Gastrocnemius medialis (tissue), 4 donors: ENCODE measurements at regions not wholly inside any gene's neighbourhood (a gene's known extent, or its start where the extent isn't known, plus 50 kb on each side); places are given as distances from the start of the nearest gene placed in this dataset.

Experiments
- ATAC-seq, 2 donors: fragments of 150-250 bp; one replicate each; pipeline ENCODE4 v1.9.1; 2016
- DNase-seq, 2 donors: peaks; one replicate each; pipeline ENCODE4 v3.0.0-alpha.2; 2019
- H3K27ac ChIP-seq, 4 donors: fragments of 200-600 bp; sonication (generic); 1 replicate in 1 of 4; 2 replicates in 3 of 4; pipeline ENCODE4 v1.5.1; 2016 to 2018; ENCODE audit warnings: mild to moderate bottlenecking in 2 of 4, moderate library complexity in 1 of 4
- H3K27me3 ChIP-seq, 3 donors: fragments of 200-600 bp; sonication (generic) in 2 of 3; 1 replicate in 1 of 3; 2 replicates in 2 of 3; pipeline versions ENCODE4 v1.5.1 to v1.6.0; 2016 to 2019; ENCODE audit warnings: mild to moderate bottlenecking in 1 of 3, moderate library complexity in 1 of 3
- H3K36me3 ChIP-seq, 2 donors: fragments of 200-600 bp; sonication (generic) in 1 of 2; one replicate each; pipeline ENCODE4 v1.5.1; 2017 to 2018
- H3K4me1 ChIP-seq, 2 donors: fragments of 200-600 bp; sonication (generic) in 1 of 2; one replicate each; pipeline ENCODE4 v1.5.1; 2016 to 2017; ENCODE audit warnings: mild to moderate bottlenecking in 2 of 2
- H3K4me3 ChIP-seq, 4 donors: fragments of 200-600 bp; sonication (generic) in 3 of 4; 1 replicate in 1 of 4; 2 replicates in 3 of 4; pipeline ENCODE4 v1.5.1; 2016 to 2019; ENCODE audit warnings: mild to moderate bottlenecking in 2 of 4
- H3K9me3 ChIP-seq, 3 donors: fragments of 200-600 bp; sonication (generic) in 2 of 3; 1 replicate in 1 of 3; 2 replicates in 2 of 3; pipeline ENCODE4 v1.5.1; 2016 to 2019
- CTCF ChIP-seq, 5 experiments: fragments of 450-650 bp in 3 of 5; fragments of 200-600 bp in 2 of 5; sonication (generic) in 2 of 5; IDR thresholded peaks in 4 of 5; conservative IDR thresholded peaks in 1 of 5; 1 replicate in 4 of 5; 2 replicates in 1 of 5; pipeline ENCODE4 v1.5.1; 2016 to 2019; ENCODE audit warnings: antibody characterized with exemption in 5 of 5, mild to moderate bottlenecking in 3 of 5, moderate library complexity in 3 of 5
- POLR2A ChIP-seq, 2 donors: fragments of 450-650 bp; IDR thresholded peaks; one replicate each; pipeline ENCODE4 v1.6.1; 2017; ENCODE audit warnings: antibody characterized with exemption in 2 of 2, mild to moderate bottlenecking in 2 of 2, moderate library complexity in 2 of 2
- in situ Hi-C, 4 donors: fragments of 200-750 bp; cut with MboI; loops; one replicate each; pipeline versions ENCODE4 v1.15.0 to v1.8.0; 2017; ENCODE audit warnings: low sequenced_read_pairs in 4 of 4
- intact Hi-C: fragments of 100-400 bp; cut with DNase I; formaldehyde crosslinking; loops from one replicate; pipeline ENCODE4 v1.15.1; 2023; ENCODE audit warnings: low total_unique reads

- H3K4me1 ChIP-seq = no peaks in the 10 kb centered on the region
- in situ Hi-C loops = no loop called here
Measured at GRCh38 chr6:148053796-148054195, 288.8 kb upstream of the SASH1 start.

GRCh38 chr6:148054219-148054618 lies 288.4 kb upstream of the SASH1 start:
- intact Hi-C loops (no loop called here), in situ Hi-C loops (no loop called here)
- Histone ChIP-seq H3K4me3 (no peak overlapping the region), H3K4me1 (no peaks in the 10 kb centered on the region), H3K36me3 (no peaks in the 10 kb centered on the region), H3K27me3 (no peaks in the 10 kb centered on the region), H3K27ac (no peak overlapping the region), H3K9me3 (no peaks in the 10 kb centered on the region)
- TF ChIP-seq CTCF (IDR thresholded peaks at IDR 0.05 in 4 of 5, conservative IDR thresholded peaks at IDR 0.05 in 1 of 5) (no peak), POLR2A (IDR thresholded peaks at IDR 0.05) (no peak)
- ATAC-seq (no peak), DNase-seq (no peak)

More at GRCh38 chr6:148053796-148054195, 288.8 kb upstream of the SASH1 start:
- Histone ChIP-seq H3K4me3 (no peak overlapping the region), H3K9me3 (no peaks in the 10 kb centered on the region), H3K36me3 (no peaks in the 10 kb centered on the region), H3K27ac (no peak overlapping the region), H3K27me3 (no peaks in the 10 kb centered on the region)
- intact Hi-C loops = no loop called here
- DNase-seq = no peak
- ATAC-seq = no peak
- TF ChIP-seq CTCF (IDR thresholded peaks at IDR 0.05 in 4 of 5, conservative IDR thresholded peaks at IDR 0.05 in 1 of 5) (no peak), POLR2A (IDR thresholded peaks at IDR 0.05) (no peak)

- Histone ChIP-seq H3K27me3 (no peaks in the 10 kb centered on the region), H3K36me3 (no peaks in the 10 kb centered on the region), H3K9me3 (no peaks in the 10 kb centered on the region), H3K4me3 (no peak overlapping the region), H3K4me1 (no peaks in the 10 kb centered on the region), H3K27ac (no peak overlapping the region)
- intact Hi-C loops = no loop called here
- in situ Hi-C loops = no loop called here
- TF ChIP-seq POLR2A (IDR thresholded peaks at IDR 0.05) = no peak
- ATAC-seq (no peak), DNase-seq (no peak)
Measured at GRCh38 chr6:148055419-148055818, 287.2 kb upstream of the SASH1 start.

- in situ Hi-C loops = no loop called here
- H3K27me3 ChIP-seq = no peaks in the 10 kb centered on the region
- TF ChIP-seq POLR2A (IDR thresholded peaks at IDR 0.05) = no peak
- no peak for TF ChIP-seq CTCF (IDR thresholded peaks at IDR 0.05 in 4 of 5, conservative IDR thresholded peaks at IDR 0.05 in 1 of 5)
- DNase-seq (no peak), ATAC-seq (no peak)
- intact Hi-C loops = no loop called here
- H3K4me1 ChIP-seq = no peaks in the 10 kb centered on the region
- no peak overlapping the region for H3K4me3 ChIP-seq
- no peaks in the 10 kb centered on the region for H3K36me3 ChIP-seq
- H3K27ac ChIP-seq = no peak overlapping the region
- no peaks in the 10 kb centered on the region for H3K9me3 ChIP-seq
Measured at GRCh38 chr6:148059869-148060268, 282.8 kb upstream of the SASH1 start.

- no peaks in the 10 kb centered on the region for H3K9me3 ChIP-seq
- in situ Hi-C loops (no loop called here), intact Hi-C loops (no loop called here)
- ATAC-seq = no peak
- H3K27me3 ChIP-seq = no peaks in the 10 kb centered on the region
- TF ChIP-seq POLR2A (IDR thresholded peaks at IDR 0.05) (no peak), CTCF (IDR thresholded peaks at IDR 0.05 in 4 of 5, conservative IDR thresholded peaks at IDR 0.05 in 1 of 5) (no peak)
- H3K36me3 ChIP-seq = no peaks in the 10 kb centered on the region
- no peaks in the 10 kb centered on the region for H3K4me1 ChIP-seq
- no peak for DNase-seq
- H3K4me3 ChIP-seq = no peak overlapping the region
- no peak overlapping the region for H3K27ac ChIP-seq
Measured at GRCh38 chr6:148064406-148065134, 278.1 kb upstream of the SASH1 start.
